Upper lobe of left lung (tissue), 6 donors: ENCODE measurements at regions not wholly inside any gene's neighbourhood (a gene's known extent, or its start where the extent isn't known, plus 50 kb on each side); places are given as distances from the start of the nearest gene placed in this dataset.

ENCODE experiments used
- ATAC-seq, 2 donors: fragments of 200-7000 bp; cut with Tn5 transposase; one replicate each; pipeline ENCODE4 v1.9.1; 2022; ENCODE audit warnings: mild to moderate bottlenecking in 2 of 2, moderate library complexity in 2 of 2; ENCODE audit not compliant: low FRiP score in 2 of 2
- DNase-seq, 2 donors: peaks; one replicate each; pipeline ENCODE4 v3.0.0-alpha.2; 2019 to 2020
- H3K27ac ChIP-seq, 4 donors: fragments of 200-600 bp; sonication (generic); one replicate each; pipeline ENCODE4 v1.5.1; 2016 to 2019
- H3K27me3 ChIP-seq, 4 donors: fragments of 200-600 bp; sonication (generic); one replicate each; pipeline ENCODE4 v1.5.1; 2017 to 2019
- H3K36me3 ChIP-seq, 4 donors: fragments of 200-600 bp; sonication (generic); one replicate each; pipeline ENCODE4 v1.5.1; 2016 to 2019
- H3K4me1 ChIP-seq, 4 donors: fragments of 200-600 bp; sonication (generic); one replicate each; pipeline ENCODE4 v1.5.1; 2018 to 2019
- H3K4me3 ChIP-seq, 4 donors: fragments of 200-600 bp; sonication (generic); one replicate each; pipeline ENCODE4 v1.5.1; 2017 to 2019; ENCODE audit warnings: mild to moderate bottlenecking in 2 of 4, moderate library complexity in 1 of 4
- H3K9me3 ChIP-seq, 4 donors: fragments of 200-600 bp; sonication (generic); one replicate each; pipeline ENCODE4 v1.5.1; 2018 to 2019
- EP300 ChIP-seq, 4 donors: sonication (generic); formaldehyde crosslinking; IDR thresholded peaks; one replicate each; pipeline ENCODE4 v1.5.1; 2017; ENCODE audit warnings: antibody characterized with exemption in 4 of 4, control low read depth in 2 of 4
- POLR2A ChIP-seq, 4 donors: fragments of 450-650 bp; IDR thresholded peaks; one replicate each; pipeline ENCODE4 v1.5.1; 2016 to 2017; ENCODE audit warnings: antibody characterized with exemption in 4 of 4, mild to moderate bottlenecking in 2 of 4
- POLR2AphosphoS5 ChIP-seq, 2 donors: sonication (generic); formaldehyde crosslinking; IDR thresholded peaks; one replicate each; pipeline ENCODE4 v1.5.1; 2017; ENCODE audit warnings: antibody characterized with exemption in 2 of 2
- WGBS, 2 donors: methylation state at CpG; one replicate each; pipeline ENCODE4 v1.1.5; 2017 to 2018; 5-methylcytosine and 5-hydroxymethylcytosine counted together
- TF ChIP-seq, protein P1 (sequence below), 6 experiments: fragments of 450-650 bp in 4 of 6; fragments of 200-600 bp in 2 of 6; sonication (generic) in 2 of 6; IDR thresholded peaks; one replicate each; pipeline ENCODE4 v1.5.1; 2016 to 2019; ENCODE audit warnings: antibody characterized with exemption in 6 of 6
- donor health status: DM: no; HTN: no; CAD: no; lungs with moderate emphysema.
- donor health status: DM: no; HTN: yes; CAD: no; lungs with severe emphysema.

DNA sequence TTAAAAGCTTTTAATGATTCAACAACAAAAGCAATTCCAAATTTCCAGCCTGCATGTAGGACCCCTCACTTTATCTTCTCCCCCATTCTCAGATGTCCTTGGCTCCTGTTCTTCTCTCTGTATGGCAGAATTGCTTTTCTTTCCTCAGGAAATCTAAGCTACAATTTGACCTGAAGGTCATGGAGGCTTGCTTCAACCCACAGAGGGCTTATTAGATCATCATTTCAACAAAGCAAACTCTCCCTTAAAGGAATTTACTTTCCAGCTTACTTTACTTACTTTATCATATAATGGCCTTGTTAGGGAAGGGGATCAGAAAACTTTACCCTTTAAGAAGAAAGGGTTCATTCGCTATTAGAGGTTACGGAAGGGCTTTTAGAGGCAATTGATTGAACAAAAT, 211.5 kb downstream of the RAD51AP2 start:
- no peak for TF ChIP-seq POLR2AphosphoS5 (IDR thresholded peaks at IDR 0.05)
- TF ChIP-seq POLR2A (IDR thresholded peaks at IDR 0.05) = no peak
- TF ChIP-seq EP300 (IDR thresholded peaks at IDR 0.05) = no peak
- TF ChIP-seq, protein P1, sequence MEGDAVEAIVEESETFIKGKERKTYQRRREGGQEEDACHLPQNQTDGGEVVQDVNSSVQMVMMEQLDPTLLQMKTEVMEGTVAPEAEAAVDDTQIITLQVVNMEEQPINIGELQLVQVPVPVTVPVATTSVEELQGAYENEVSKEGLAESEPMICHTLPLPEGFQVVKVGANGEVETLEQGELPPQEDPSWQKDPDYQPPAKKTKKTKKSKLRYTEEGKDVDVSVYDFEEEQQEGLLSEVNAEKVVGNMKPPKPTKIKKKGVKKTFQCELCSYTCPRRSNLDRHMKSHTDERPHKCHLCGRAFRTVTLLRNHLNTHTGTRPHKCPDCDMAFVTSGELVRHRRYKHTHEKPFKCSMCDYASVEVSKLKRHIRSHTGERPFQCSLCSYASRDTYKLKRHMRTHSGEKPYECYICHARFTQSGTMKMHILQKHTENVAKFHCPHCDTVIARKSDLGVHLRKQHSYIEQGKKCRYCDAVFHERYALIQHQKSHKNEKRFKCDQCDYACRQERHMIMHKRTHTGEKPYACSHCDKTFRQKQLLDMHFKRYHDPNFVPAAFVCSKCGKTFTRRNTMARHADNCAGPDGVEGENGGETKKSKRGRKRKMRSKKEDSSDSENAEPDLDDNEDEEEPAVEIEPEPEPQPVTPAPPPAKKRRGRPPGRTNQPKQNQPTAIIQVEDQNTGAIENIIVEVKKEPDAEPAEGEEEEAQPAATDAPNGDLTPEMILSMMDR (IDR thresholded peaks at IDR 0.05) = no peak
- no peak overlapping the region for H3K27ac ChIP-seq
- 91 to 93% methylated on average over 2 of the region's 2 CpGs for WGBS, 2 donors

GRCh38 chr2:17306219-17306618, 212.0 kb downstream of the RAD51AP2 start:
- Histone ChIP-seq H3K27ac (no peak overlapping the region), H3K4me3 (no peak overlapping the region), H3K36me3 (no peaks in the 10 kb centered on the region), H3K4me1 (no peaks in the 10 kb centered on the region), H3K9me3 (no peaks in the 10 kb centered on the region), H3K27me3 (no peaks in the 10 kb centered on the region)
- no peak for DNase-seq
- WGBS, 2 donors = 94 to 100% methylated on average over 1 of the region's 1 CpG
- no peak for TF ChIP-seq POLR2A (IDR thresholded peaks at IDR 0.05)
- no peak for TF ChIP-seq POLR2AphosphoS5 (IDR thresholded peaks at IDR 0.05)
- TF ChIP-seq, protein P1 (IDR thresholded peaks at IDR 0.05) = no peak
- no peak for TF ChIP-seq EP300 (IDR thresholded peaks at IDR 0.05)
- no peak for ATAC-seq

More for the DNA sequence above, 211.5 kb downstream of the RAD51AP2 start:
- no peak overlapping the region for H3K4me3 ChIP-seq
- H3K27me3 ChIP-seq = no peaks in the 10 kb centered on the region
- DNase-seq = no peak
- no peaks in the 10 kb centered on the region for H3K9me3 ChIP-seq
- no peaks in the 10 kb centered on the region for H3K4me1 ChIP-seq
- H3K36me3 ChIP-seq = no peaks in the 10 kb centered on the region
- ATAC-seq = no peak

GRCh38 chr2:17303521-17303920, 214.7 kb downstream of the RAD51AP2 start:
- Histone ChIP-seq H3K36me3 (no peaks in the 10 kb centered on the region), H3K4me1 (no peaks in the 10 kb centered on the region), H3K4me3 (no peak overlapping the region), H3K27ac (no peak overlapping the region), H3K27me3 (no peaks in the 10 kb centered on the region), H3K9me3 (no peaks in the 10 kb centered on the region)
- WGBS, 2 donors = 53 to 75% methylated on average over 2 of the region's 2 CpGs
- TF ChIP-seq, protein P1 (IDR thresholded peaks at IDR 0.05) = no peak
- no peak for TF ChIP-seq POLR2A (IDR thresholded peaks at IDR 0.05)
- no peak for TF ChIP-seq POLR2AphosphoS5 (IDR thresholded peaks at IDR 0.05)
- no peak for TF ChIP-seq EP300 (IDR thresholded peaks at IDR 0.05)
- no peak for DNase-seq
- no peak for ATAC-seq

GRCh38 chr2:17303054-17303453, 215.2 kb downstream of the RAD51AP2 start:
- Histone ChIP-seq H3K27me3 (no peaks in the 10 kb centered on the region), H3K9me3 (no peaks in the 10 kb centered on the region), H3K4me1 (no peaks in the 10 kb centered on the region), H3K27ac (no peak overlapping the region), H3K4me3 (no peak overlapping the region), H3K36me3 (no peaks in the 10 kb centered on the region)
- DNase-seq = no peak
- 79 to 85% methylated on average over 4 of the region's 4 CpGs for WGBS, 2 donors
- TF ChIP-seq, protein P1 (IDR thresholded peaks at IDR 0.05) = no peak
- TF ChIP-seq POLR2A (IDR thresholded peaks at IDR 0.05) (no peak), POLR2AphosphoS5 (IDR thresholded peaks at IDR 0.05) (no peak), EP300 (IDR thresholded peaks at IDR 0.05) (no peak)
- no peak for ATAC-seq

DNA sequence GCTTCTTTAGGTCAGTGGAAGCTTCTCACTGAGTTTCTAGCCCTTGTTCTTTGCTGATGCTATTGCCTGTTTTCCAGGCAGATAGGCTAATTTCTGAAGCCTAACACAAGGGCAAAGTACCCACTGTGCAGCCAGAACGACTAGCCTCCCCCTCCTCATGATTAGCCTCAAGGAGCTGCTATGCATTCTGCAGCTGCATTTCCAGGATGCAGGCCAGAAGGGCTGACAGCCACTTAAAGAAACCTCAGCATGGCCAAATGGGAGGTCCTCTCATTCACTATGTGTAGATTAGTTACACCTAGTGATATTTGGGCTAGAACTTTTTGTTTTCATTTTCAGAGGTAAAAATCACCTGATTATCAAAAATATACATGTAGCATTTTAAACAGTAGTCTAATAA, 216.0 kb downstream of the RAD51AP2 start:
- no peak for ATAC-seq

More for the DNA sequence above, 216.0 kb downstream of the RAD51AP2 start:
- Histone ChIP-seq H3K9me3 (no peaks in the 10 kb centered on the region), H3K4me3 (no peak overlapping the region), H3K27me3 (no peaks in the 10 kb centered on the region), H3K4me1 (no peaks in the 10 kb centered on the region), H3K27ac (no peak overlapping the region), H3K36me3 (no peaks in the 10 kb centered on the region)
- 6 to 14% methylated on average over 1 of the region's 1 CpG for WGBS, 2 donors
- TF ChIP-seq POLR2A (IDR thresholded peaks at IDR 0.05) (no peak), POLR2AphosphoS5 (IDR thresholded peaks at IDR 0.05) (no peak), EP300 (IDR thresholded peaks at IDR 0.05) (no peak)
- TF ChIP-seq, protein P1 (IDR thresholded peaks at IDR 0.05) = no peak
- no peak for DNase-seq
